Hematopoietic multipotent progenitor cell treated with erythropoietin and hydrocortisone succinate and interleukin-3 and kit ligand, for 4 days (in vitro differentiated cells): ENCODE measurements at regions not wholly inside any gene's neighbourhood (a gene's known extent, or its start where the extent isn't known, plus 50 kb on each side); places are given as distances from the start of the nearest gene placed in this dataset.

Experiments
- DNase-seq: peaks from one replicate; pipeline ENCODE4 v3.0.0-alpha.2; 2015

GRCh38 chr20:60820149-60820548 lies 431.9 kb upstream of the CDH4 start:
- no peak for DNase-seq

GRCh38 chr20:60820918-60821317 lies 431.1 kb upstream of the CDH4 start:
- peak; percentile 19 for DNase-seq

GRCh38 chr20:60822699-60823607 lies 429.1 kb upstream of the CDH4 start:
- no peak for DNase-seq

GRCh38 chr20:60835876-60836275 lies 416.2 kb upstream of the CDH4 start:
- DNase-seq, result peak; percentile 9

- DNase-seq, result no peak
Measured at GRCh38 chr20:60837173-60837770, 414.8 kb upstream of the CDH4 start.

- DNase-seq, result no peak
Measured at GRCh38 chr20:60838297-60838696, 413.8 kb upstream of the CDH4 start.

- no peak for DNase-seq
Measured at GRCh38 chr20:60840971-60841370, 411.1 kb upstream of the CDH4 start.

- no peak for DNase-seq
Measured at GRCh38 chr20:60845146-60845545, 406.9 kb upstream of the CDH4 start.

GRCh38 chr20:60851826-60852704 lies 400.0 kb upstream of the CDH4 start:
- peak; percentile 14 for DNase-seq

- DNase-seq, result no peak
Measured at GRCh38 chr20:60857708-60858107, 394.4 kb upstream of the CDH4 start.

GRCh38 chr20:60862601-60863000 lies 389.5 kb upstream of the CDH4 start:
- DNase-seq, result no peak

- DNase-seq, result no peak
Measured at GRCh38 chr20:60863548-60863947, 388.5 kb upstream of the CDH4 start.

GRCh38 chr20:60867589-60867988 lies 384.5 kb upstream of the CDH4 start:
- DNase-seq, result no peak

- DNase-seq, result no peak
Measured at GRCh38 chr20:60868316-60868891, 383.7 kb upstream of the CDH4 start.

GRCh38 chr20:60869087-60869486 lies 383.0 kb upstream of the CDH4 start:
- DNase-seq, result no peak

- DNase-seq, result no peak
Measured at GRCh38 chr20:60869625-60870024, 382.4 kb upstream of the CDH4 start.

GRCh38 chr20:60870040-60870439 lies 382.0 kb upstream of the CDH4 start:
- DNase-seq, result no peak

- DNase-seq, result no peak
Measured at GRCh38 chr20:60872224-60872623, 379.8 kb upstream of the CDH4 start.

GRCh38 chr20:60877071-60877857 lies 374.8 kb upstream of the CDH4 start:
- no peak for DNase-seq

- DNase-seq, result no peak
Measured at GRCh38 chr20:60882836-60883235, 369.2 kb upstream of the CDH4 start.

- no peak for DNase-seq
Measured at GRCh38 chr20:60883496-60883895, 368.6 kb upstream of the CDH4 start.

GRCh38 chr20:60884277-60884676 lies 367.8 kb upstream of the CDH4 start:
- DNase-seq, result no peak
